NOMO-1 treated with dmso at 0.1 percent for 144 hours (cell line): ENCODE measurements at regions not wholly inside any gene's neighbourhood (a gene's known extent, or its start where the extent isn't known, plus 50 kb on each side); places are given as distances from the start of the nearest gene placed in this dataset.

ENCODE experiments used
- DNase-seq: peaks from one replicate; lab custom pipeline; 2025; ENCODE audit not compliant: unreplicated experiment; lab: John Stamatoyannopoulos, UW

DNA sequence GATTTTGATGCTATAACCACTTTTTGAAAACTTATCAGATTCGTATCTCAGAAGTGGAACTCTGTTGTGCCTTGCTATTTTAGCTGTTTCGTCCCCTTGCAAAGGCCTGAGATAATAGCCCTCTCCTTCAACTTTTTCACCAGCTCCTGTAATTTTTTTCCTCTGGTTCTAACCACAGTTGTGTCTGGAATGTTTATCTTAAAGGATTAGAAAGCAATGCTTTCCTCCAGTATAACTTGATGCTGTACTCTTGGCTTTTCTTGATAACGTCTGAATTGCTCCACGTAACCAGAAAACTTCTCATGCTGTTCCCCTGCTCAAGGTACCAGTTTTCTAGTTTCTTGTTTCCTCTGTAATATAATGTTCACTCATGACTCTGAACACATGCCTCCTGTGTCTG lies 209.4 kb downstream of the DTWD2 start:
- no peak for DNase-seq

- no peak for DNase-seq
Observed at GRCh38 chr5:118777189-118777736, 211.1 kb downstream of the DTWD2 start.

- DNase-seq = no peak
Observed at GRCh38 chr5:118776755-118777154, 211.6 kb downstream of the DTWD2 start.

DNA sequence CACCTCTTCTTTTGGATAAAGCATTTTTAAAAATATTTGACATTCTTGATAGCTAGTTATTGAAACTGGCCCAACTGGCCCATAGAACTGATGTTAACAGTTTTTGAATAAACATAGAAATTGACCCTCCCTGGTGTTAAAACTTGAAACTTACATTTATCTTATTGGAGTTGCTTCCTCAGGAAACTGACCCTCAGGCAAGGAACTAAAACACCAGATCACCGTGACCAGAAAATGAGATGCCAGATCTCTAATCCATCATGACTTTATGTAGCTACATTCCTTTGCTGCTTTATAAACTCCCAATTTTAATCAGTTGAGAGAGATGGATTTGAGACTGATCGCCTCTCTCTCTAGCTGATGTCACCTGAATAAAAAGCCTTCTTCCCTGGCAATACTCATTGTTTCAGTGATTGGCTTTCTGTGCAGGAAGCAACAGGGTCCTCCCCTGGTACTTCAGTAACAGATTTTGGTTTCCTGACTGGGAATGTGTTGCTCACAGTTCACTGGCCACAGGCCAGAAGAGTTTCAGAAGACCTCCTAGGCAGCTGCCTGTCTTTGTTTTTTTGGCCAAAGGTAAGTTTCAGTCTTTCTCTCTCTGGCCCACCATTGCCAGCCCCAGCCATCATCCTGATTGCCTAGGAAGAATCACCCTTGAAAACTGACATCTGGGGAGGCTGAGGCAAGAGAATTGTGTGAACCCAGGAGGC lies 212.4 kb downstream of the DTWD2 start:
- DNase-seq = no peak

GRCh38 chr5:118768607-118769175 lies 219.7 kb downstream of the DTWD2 start:
- no peak for DNase-seq

DNA sequence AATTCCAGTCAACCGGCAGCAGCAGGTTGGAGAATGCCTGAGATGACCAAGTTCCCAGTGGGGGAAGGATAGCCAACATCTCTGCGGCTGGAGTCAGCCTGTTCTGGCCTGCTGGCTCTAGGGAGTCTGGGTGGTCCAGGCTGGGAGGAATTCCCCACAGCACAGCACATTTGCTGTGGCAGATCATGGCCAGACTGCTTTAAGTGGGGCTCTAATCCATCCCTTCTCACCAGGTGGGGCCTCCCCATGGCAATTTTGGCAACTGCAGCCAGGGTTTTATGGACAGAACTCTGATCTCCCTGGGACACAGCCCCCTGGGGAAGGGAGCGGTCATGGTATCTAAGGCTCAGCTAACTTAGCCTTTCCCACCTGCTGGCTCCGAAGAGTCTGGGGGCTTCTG lies 226.1 kb downstream of the DTWD2 start:
- no peak for DNase-seq

DNA sequence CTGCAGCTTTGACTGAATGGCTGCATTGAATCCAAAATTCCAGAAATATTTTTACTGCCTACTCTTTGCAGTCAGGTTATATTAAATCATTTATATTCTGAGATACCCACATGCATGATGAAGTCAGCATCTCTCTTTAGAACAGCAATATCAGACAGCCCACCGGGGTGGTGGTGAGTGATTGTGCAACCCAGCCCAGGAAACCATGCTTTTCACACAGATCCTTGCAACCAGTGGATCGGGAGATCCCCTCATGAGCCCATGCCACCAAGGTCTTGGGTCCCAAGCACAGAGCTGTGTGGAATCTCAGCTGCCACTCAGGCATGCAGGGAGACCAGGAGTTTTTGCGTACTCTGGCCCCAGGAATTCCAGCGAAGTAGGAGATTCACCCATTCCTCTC lies 226.5 kb downstream of the DTWD2 start:
- no peak for DNase-seq

DNA sequence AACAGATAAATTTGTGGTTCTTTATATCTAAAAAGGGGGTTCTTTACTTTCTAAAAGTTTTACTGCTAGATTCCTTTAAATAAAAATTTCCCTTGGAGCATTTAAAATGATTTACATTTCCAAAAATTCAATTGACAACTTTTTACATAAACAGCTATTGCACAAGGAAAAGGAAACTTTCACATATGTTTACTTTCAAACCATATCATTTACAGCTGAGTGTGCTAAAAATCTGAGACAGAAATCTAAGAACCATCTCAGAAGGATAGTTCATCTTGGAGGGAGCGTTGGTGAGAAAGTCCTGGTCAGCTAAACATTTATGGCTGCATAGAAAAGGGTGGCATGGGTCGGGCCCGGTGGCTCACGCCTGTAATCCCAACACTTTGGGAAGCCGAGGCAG lies 235.4 kb downstream of the DTWD2 start:
- no peak for DNase-seq

DNA sequence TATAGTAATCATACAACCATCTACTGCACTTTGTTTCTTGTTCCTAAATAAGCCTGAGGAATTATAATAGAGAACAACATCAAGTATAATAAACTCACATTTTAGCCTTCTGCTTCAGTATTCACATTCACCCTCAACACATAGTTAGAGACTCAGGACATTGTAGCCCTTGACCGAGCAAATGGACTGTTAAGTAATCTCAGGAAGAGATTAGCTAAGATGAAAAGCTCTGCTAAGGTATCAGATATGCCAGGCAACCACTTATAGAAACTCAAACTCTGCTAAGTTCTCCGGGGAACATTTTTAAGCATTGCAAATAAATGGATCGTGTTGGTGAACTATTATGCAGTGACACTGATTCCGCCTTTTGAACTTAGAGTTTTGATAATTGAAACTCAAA lies 252.0 kb downstream of the DTWD2 start:
- no peak for DNase-seq

DNA sequence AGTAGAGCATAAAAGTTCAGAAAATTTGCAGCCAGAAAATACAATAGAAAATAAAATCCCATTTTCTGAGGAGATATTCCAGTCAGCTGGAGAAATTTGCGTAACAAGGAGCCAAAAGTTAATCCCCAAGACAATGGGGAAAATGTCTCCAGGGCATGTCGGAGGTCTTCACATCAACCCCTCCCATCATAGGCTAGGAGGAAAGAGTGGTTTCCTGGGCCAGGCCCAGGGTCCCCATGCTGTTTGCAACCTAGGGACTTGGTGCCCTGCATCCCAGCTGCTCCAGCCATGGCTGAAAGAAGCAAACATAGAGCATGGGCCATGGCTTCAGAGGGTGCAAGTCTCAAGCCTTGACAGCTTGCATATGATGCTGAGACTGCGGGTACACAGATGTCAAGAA lies 255.0 kb downstream of the DTWD2 start:
- no peak for DNase-seq

DNA sequence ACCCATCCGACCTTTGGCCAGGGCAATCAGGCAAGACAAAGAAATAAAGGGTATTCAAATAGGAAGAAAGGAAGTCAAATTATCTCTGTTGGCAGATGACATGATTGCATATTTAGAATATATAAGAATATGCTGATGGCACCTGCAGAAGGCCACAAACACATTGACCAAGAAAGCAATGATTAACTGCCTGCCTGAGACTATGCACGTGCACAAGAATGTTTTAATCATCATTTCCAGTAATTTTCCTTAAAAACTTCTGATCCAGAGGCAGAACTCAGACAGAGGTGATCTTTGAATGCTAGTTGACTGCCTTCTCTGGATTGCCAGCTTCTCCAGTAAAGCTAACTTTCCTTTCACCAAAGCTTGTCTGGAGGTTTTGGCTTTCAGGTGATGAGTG lies 260.2 kb downstream of the DTWD2 start:
- DNase-seq = no peak

DNA sequence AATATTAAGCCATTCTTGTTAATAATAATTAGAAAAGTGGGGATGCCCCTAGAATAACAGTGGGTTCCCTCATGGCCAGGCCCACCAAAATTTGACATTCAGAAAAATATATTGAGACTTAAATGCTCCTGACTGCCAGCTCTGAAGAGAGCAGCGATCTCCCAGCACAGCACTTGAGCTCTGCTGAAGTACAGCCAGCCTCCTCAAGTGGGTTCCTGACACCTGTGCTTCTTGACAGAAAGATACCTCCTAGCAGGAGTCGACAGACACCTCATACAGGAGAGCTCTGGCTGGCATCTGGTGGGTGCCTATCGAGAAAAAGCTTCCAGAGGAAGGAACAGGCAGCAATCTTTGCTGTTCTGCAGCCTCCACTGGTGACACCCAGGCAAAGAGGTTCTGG lies 261.5 kb downstream of the DTWD2 start:
- DNase-seq = no peak

DNA sequence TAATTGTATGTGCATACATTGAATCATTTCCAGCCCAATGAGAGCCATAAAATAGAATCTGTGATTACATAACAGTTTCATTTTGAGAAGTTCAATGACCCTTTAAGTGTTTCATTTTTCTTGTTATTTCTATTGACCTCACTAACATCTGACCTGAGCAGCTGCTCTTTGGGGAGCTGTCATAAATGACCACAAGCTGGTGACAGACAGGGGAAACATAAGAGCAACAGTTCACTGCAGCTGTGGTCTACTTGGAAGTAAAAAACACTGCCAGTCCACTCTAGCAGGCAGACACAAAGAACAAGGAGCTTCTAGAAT lies 265.4 kb downstream of the DTWD2 start:
- DNase-seq = no peak

DNA sequence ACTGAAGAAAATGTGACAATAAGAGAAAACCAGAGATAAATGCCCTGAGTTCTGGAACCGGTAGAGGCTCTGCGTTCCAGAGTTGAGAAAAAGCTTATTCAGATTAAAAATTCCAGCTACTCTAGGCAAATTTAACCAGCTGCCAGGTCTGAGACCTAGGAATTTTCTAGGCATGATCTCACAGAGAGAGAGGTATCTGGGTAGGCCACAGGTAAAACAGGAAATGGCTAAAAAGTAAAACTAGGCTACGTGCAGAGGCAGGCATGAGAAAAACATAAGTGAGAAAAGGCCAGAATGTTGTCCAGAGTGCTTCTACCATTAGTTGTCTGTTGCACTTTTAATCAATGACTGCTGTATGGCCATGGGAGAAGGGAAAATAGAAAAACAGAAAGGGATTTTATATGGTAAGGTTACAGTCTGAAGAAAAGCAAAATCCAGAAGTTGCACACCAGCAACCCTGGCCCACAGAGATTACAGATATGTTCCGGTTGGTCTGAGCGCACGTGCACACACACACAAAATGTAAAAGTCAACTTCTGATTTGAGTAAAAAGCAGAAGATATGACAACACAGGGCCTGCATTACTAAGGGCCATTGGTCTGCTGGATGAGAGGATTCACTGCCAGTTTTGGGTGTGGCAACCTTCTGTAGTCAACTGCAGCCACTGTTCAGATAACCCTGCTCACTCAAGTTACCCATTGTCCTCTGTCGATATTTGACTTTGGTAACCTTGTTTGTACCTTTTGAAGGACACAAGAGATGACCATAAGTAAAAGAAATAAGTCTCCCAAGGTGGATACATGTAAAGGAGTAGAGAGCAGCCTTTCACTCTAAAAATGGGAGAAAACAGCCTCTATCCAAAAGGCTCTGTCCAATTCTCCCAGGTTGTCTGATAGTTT lies 266.0 kb downstream of the DTWD2 start:
- DNase-seq = no peak

DNA sequence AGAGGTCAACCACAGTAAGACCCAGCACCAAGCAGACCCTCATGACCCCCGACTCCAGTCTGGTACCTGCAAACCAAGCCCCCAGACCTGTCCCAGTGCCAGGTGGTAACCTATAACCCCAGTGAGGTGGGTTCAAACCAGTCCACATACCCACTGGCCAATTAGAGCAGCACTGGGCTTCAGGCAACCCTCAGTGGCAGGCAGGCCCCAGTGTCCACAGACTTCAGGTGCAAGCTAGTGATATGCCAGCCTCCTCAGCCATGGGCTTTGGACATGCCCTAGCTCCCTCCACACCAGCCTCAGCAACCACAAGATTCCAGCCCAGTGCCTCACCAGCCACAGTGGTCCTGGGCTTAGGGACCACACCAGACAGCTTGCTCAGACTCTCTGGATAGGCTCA lies 276.6 kb downstream of the DTWD2 start:
- no peak for DNase-seq

DNA sequence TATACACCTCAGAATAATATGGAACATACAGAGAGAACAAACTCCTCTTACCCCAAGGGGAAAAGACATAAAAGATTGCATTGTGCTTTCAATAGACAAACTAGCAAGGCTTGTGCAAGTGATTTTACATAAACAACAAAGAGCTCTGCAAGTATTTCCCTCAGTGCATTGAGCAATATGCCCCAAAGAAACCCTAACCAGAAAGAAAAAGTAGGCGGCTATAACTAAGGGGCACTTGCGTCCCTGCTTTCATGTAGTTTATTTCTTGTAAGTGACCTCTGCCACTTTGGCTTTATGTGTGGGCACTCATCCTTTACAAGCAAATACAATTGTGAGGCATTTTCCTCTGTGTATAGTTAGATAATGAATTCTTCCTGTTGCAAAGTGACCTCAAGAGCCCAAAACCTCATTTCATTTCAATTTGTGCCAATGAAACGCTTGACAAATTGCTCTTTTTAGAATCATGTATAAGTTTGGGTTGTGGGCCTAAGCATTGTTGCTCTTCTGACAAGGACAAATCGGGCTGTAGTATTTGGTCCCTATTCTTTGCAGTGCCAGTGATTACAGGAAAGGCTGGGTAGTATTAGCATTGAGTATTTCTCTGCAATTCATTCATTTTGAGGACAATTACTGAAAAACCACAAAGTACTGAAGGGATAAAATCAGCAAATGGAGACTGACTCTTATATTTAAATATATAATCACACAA lies 282.2 kb downstream of the DTWD2 start:
- no peak for DNase-seq

DNA sequence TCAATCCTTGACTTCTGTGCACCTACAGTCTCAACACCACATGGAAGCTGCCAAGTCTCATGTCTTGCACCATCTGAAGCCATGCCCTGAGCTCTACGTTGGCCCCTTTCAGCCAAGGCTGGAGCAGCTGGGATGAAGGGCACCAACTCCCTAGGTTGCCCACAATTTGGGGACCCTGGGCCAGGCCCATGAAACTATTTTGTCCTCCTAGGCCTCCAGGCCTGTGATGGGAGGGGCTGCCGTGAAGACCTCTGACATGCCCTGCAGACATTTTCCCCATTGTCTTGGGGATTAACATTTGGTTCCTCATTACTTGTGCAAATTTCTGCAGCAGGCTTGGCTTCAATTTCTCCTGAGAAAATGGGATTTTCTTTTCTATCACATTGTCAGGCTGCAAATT lies 285.1 kb downstream of the DTWD2 start:
- DNase-seq = no peak

GRCh38 chr5:118701791-118702190 lies 286.6 kb downstream of the DTWD2 start:
- no peak for DNase-seq

- no peak for DNase-seq
Observed at GRCh38 chr5:118700510-118700909, 287.8 kb downstream of the DTWD2 start.

GRCh38 chr5:118698774-118699173 lies 289.6 kb downstream of the DTWD2 start:
- DNase-seq = no peak

GRCh38 chr5:118696076-118696475 lies 292.3 kb downstream of the DTWD2 start:
- no peak for DNase-seq
